ENCODE measurements at regions not wholly inside any gene's neighbourhood (a gene's known extent, or its start where the extent isn't known, plus 50 kb on each side); places are given as distances from the start of the nearest gene placed in this dataset.

- DNase-seq, result no peak
These were observed 707.8 kb downstream of the STIM2 start for GRCh38 chr4:27568236-27568951.

GRCh38 chr4:27568952-27569319, 708.3 kb downstream of the STIM2 start:
- no peak for DNase-seq

GRCh38 chr4:27574743-27575142, 714.1 kb downstream of the STIM2 start:
- no peak for DNase-seq

GRCh38 chr4:27577951-27578350, 717.3 kb downstream of the STIM2 start:
- no peak for DNase-seq

- DNase-seq, result no peak
These were observed 732.1 kb downstream of the STIM2 start for GRCh38 chr4:27592738-27593137.

- no peak for DNase-seq
These were observed 734.3 kb downstream of the STIM2 start for GRCh38 chr4:27594922-27595321.

GRCh38 chr4:27595571-27596360, 735.1 kb downstream of the STIM2 start:
- no peak for DNase-seq

GRCh38 chr4:27602172-27602571, 741.5 kb downstream of the STIM2 start:
- DNase-seq, result no peak

GRCh38 chr4:27604692-27605091, 744.1 kb downstream of the STIM2 start:
- DNase-seq, result no peak

GRCh38 chr4:27616166-27616565, 755.5 kb downstream of the STIM2 start:
- no peak for DNase-seq

GRCh38 chr4:27619435-27619834, 758.8 kb downstream of the STIM2 start:
- no peak for DNase-seq

GRCh38 chr4:27620886-27621285, 760.2 kb downstream of the STIM2 start:
- DNase-seq, result no peak

- DNase-seq, result no peak
These were observed 764.1 kb downstream of the STIM2 start for GRCh38 chr4:27624749-27625148.

GRCh38 chr4:27628609-27629008, 768.0 kb downstream of the STIM2 start:
- DNase-seq, result no peak

- DNase-seq, result no peak
These were observed 769.0 kb downstream of the STIM2 start for GRCh38 chr4:27629532-27630225.

- no peak for DNase-seq
These were observed 775.6 kb downstream of the STIM2 start for GRCh38 chr4:27635936-27636913.

GRCh38 chr4:27638163-27638915, 777.7 kb downstream of the STIM2 start:
- DNase-seq, result no peak

GRCh38 chr4:27643101-27643500, 782.5 kb downstream of the STIM2 start:
- no peak for DNase-seq

GRCh38 chr4:27648416-27648815, 787.8 kb downstream of the STIM2 start:
- no peak for DNase-seq

- no peak for DNase-seq
These were observed 801.8 kb downstream of the STIM2 start for GRCh38 chr4:27662426-27662825.

GRCh38 chr4:27666943-27667342, 806.3 kb downstream of the STIM2 start:
- no peak for DNase-seq

GRCh38 chr4:27668001-27668400, 807.4 kb downstream of the STIM2 start:
- DNase-seq, result no peak

All from stimulated activated CD4-positive, alpha-beta T cell treated with anti-CD3 and anti-CD28 coated beads, Interleukin-2, amount 100 ng/mL, for 48 hours (primary cell).